Heart left ventricle (tissue), 13 donors: ENCODE measurements at regions not wholly inside any gene's neighbourhood (a gene's known extent, or its start where the extent isn't known, plus 50 kb on each side); places are given as distances from the start of the nearest gene placed in this dataset.

Source experiments
- CTCF ChIP-seq, 12 donors: fragments of 200-600 bp; sonication (generic) in 4 of 12; IDR thresholded peaks; one replicate each; pipeline versions ENCODE4 v1.5.0 to v1.8.0; 2018 to 2022; ENCODE audit warnings: antibody characterized with exemption in 12 of 12, mild to moderate bottlenecking in 5 of 12
- POLR2A ChIP-seq, 2 donors: fragments of 450-650 bp; IDR thresholded peaks; one replicate each; pipeline ENCODE4 v1.6.1; 2017; ENCODE audit warnings: antibody characterized with exemption in 2 of 2, mild to moderate bottlenecking in 2 of 2, moderate library complexity in 2 of 2
- donor health status: ischemic (EF 13 %, LVEDD 7.1; RV severe dilation, severe dysfunction).
- donor health status: DM: no; HTN: yes; CAD: no.
- donor health status: DM: no; HTN: no; CAD: no.
- donor health status: ischemic (EF 25% LVEDD 6.9; RV normal size, moderate dysfunction).
- donor health status: ischemic (EF 25% LVEDD 5.7; RV mildly dilated, moderate dysfunction).
- donor health status: ischemic (EF 35%, LVEDD 5.7; RV mildly dilated, moderate dysfunction).
- donor health status: nonischemic (EF 11% LVEDD 7.7; RV severe dilation, severe dysfunction).
- donor health status: DM: yes; HTN: yes; CAD: no.
- donor health status: PGD.
- donor health status: ischemic (EF 29% LVEDD 5.4; RV normal size, mild dysfunction).
- donor health status: nonischemic (EF 23%, LVEDD 6.1; RV moderate dilation, normal function).

- TF ChIP-seq POLR2A (IDR thresholded peaks at IDR 0.05) = no peak
- no peak for TF ChIP-seq CTCF (IDR thresholded peaks at IDR 0.05)
Observed at GRCh38 chr3:70815817-70816216, 503.4 kb upstream of the MDFIC2 start.
